G401.6 (cell line): ENCODE measurements at regions not wholly inside any gene's neighbourhood (a gene's known extent, or its start where the extent isn't known, plus 50 kb on each side); places are given as distances from the start of the nearest gene placed in this dataset.
"Not testable (repeated sequence)": the region's sequence is repeated elsewhere in the genome, so short reads cannot be mapped to it uniquely, and the experiment has no call there.

Experiments
- FAIRE-seq: peaks from 2 replicates; lab custom pipeline; 2012; peaks lifted over from hg19 to GRCh38; lab: Jason Lieb, UNC

DNA sequence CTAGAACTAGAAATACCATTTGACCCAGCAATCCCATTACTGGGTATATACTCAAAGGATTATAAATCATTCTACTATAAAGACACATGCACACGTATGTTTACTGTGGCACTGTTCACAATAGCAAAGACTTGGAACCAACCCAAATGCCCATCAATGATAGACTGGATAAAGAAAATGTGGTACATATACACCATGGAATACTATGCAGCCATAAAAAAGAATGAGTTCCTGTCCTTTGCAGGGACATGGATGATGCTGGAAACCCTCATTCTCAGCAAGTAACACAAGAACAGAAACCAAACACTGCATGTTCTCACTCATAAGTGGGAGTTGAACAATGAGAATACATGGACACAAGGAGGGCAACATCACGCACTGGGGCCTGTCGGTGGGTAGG is 550.3 kb upstream of the USP24 start:
- not testable (repeated sequence) for FAIRE-seq

DNA sequence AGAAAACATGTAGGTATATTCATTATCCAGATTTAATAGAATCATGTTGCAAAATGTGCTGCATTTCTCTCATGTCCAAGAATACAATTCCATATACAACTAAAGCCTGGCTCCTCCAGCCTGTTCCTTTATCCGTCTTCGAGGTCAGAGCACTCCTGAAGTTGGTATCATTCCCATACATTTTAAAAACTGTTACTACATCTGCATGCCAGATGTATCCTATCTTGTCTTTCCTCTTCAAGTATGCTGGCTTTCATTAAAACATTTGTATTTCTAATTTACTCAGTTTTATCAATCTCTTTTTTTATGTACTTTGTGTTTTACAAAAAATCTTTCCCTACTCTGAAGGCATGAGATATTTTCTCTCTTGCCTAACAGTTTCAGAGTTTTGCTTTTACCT is 536.6 kb upstream of the USP24 start:
- FAIRE-seq: no peak

GRCh38 chr1:55750628-55750995 is 535.4 kb upstream of the USP24 start:
- FAIRE-seq: no peak

DNA sequence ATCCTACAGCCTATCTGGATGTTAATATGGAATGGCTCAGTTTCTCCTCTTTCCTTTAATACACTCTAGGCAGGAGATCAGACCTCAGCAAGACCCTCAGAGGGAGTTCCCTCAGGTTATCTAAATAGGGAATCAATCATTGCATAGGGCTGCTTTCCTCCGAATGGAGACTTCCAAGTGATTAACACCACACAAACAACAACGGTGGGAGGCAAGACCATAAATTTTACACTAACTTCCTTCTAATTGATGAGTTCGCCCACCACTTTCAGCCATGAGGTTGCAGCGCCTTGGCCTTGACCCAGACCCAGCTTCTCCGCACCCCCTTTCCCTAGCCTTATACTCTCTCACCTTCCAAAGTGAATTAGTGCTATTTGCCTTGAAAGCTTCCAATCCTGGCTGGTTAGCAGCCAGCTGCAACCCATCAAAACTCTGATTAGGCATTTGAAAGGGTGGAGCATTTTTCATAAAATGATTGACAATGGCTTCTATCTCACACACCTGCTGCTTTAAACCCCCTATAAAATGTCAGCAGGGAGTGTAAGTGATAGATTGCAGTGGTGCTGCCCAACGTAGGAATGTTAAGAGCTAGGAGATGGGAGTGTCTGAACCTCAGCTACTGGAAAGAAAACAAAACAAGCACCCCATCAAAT is 534.9 kb upstream of the USP24 start:
- FAIRE-seq: no peak

DNA sequence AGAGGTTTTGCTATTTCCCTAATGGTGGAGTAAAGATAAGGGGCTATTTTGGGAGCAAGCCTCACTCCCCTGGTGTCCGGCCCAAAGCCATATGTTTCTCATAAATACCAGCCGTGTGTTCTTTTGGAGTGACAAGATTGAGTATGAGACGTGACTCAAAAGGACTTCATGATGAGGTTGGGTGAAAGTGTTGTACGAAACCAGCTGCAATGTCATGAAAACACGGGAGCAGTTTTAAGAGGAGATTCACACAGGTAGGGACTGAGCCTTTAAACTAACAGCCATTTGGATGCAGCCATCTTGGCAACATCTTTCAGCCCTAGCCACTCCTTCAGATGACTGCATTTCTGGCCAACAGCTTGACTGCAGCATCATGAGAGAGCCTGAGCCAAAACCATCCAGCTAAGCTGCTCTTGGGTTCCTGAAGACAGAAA is 532.3 kb upstream of the USP24 start:
- FAIRE-seq: no peak

DNA sequence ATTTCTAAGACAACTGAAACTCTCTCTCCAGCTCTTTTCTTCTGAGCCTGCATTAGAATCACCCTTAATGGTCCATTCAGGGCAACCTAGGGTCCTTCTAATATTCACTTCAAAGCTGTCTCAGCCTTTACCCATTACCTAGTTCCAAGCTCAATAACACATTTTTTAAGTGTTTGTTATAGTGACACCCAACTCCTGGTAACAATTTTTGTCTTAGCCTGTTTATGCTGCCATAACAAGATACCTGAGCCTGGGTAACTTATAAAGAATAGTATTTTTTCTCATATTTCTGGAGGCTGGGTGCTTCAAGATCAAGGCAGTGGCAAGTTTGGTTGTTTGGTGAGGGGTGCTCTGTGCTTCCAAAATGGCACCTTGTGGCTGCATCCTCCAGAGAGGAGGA is 531.5 kb upstream of the USP24 start:
- FAIRE-seq: no peak

DNA sequence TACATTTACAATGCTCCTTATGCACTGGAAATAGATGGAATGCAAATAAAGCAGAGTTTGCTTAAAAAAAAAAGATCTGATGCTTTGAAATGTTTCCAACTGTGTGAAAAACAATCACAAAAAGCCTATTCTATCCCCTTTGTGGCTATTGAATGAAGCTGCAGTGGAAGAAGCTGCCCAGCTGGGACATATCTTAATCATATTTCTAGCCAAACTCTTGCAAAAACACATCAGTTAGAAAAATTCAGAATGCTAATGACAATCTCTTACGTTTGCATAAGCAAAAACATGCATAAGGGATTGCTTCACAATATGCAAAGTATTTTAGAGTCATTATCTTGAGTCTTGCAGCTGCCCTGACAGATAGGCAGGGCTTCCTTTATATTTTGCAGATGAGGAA is 526.4 kb upstream of the USP24 start:
- FAIRE-seq: no peak

GRCh38 chr1:55735106-55735505 is 519.9 kb upstream of the USP24 start:
- FAIRE-seq: no peak

GRCh38 chr1:55726994-55727393 is 511.8 kb upstream of the USP24 start:
- FAIRE-seq: no peak

DNA sequence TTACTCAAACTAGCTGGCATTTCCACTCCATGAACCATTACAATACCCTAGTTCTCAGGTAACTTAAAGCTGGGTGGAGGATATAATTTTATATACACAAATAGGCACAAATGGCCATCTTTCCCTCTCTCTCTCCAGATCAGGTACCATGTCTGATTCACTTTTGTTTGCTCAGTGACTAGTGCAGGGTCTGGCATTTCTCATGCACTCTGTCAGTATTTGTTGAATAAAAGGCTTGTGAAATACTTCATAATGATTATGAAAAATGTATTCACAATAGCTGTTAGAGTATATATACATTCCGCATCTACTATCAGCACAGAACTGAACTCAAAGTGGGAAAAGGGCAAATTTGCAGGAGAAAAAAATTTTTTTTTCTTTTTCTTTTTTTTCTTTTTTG is 510.2 kb upstream of the USP24 start:
- no peak for FAIRE-seq

DNA sequence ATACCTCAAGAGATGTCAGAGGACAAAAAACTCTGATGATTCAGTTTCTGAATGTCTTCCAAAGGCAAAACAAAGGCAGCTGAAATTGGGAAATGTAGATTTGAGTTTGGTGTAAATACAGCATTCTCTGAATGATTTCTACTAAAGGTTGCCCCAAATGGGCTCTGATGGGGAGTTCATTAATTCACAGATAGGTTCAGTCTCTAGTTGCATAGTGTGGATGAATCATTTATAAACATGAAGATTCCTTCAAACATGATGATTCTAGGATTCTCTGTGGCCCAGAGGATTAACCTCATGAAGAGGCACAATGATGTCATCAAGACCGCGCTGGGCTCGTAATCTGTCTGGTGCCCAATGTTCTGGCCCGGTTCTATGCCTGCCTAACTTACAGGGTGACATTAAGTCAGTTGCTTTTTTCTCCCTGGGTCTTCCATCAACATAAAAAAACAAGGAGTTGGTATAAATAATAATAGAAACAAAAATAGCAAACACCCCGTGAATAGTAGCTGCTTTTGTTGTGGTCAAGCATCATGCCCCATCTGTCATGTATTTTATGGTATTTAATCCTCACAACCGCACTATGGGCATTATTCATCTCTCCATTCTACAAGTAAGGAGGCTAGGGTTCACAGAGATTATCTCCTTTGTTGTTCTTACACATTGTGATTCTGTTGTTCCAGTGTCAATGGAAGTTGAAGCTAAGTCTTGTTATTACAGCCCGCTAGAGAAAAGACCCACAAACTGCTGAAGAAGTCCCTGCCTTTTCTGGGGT is 509.6 kb upstream of the USP24 start:
- no peak for FAIRE-seq

GRCh38 chr1:55723001-55723400 is 507.8 kb upstream of the USP24 start:
- FAIRE-seq: no peak

DNA sequence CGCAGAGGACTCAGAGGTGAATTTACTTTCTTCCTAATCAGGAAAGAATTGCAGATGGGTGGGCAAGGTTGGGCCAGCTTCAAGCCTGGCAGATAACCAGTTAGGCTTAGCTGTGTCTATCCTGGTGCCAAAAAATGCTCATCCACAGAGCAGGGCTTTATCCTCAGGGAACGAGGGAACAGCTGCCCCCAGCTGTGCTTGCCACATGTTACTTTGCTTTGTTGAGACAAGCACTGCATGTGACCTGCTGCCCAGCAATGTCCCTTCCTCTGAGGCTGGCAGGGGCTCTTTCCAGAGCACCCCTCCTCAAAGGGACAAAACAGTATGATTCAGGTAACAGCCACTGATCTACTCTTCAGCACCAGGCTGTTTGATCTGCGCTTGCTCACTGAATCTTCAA is 505.1 kb upstream of the USP24 start:
- FAIRE-seq: no peak

- no peak for FAIRE-seq
These were observed 503.9 kb upstream of the USP24 start for GRCh38 chr1:55718758-55719671.

- FAIRE-seq: no peak
These were observed 501.9 kb upstream of the USP24 start for GRCh38 chr1:55717111-55717510.

GRCh38 chr1:55716610-55717009 is 501.4 kb upstream of the USP24 start:
- FAIRE-seq: no peak

DNA sequence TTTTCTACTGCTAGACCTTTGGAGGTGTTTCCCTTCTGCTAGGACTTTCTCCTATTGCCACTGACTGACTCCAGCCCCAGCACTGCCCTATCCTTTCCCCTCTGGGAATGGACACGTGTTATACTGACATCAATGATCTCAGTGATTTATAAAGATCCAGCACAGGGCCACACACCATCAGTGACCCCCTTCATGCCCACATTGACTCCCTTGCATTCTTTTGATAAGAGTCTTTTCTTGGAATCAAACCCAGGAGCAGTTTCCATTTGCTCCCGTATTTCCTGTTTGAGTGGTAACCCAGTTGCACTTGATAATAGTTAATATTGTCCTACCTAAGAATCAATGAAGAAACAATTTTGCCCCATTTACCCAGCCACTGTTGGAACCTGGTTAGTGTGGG is 501.0 kb upstream of the USP24 start:
- no peak for FAIRE-seq

DNA sequence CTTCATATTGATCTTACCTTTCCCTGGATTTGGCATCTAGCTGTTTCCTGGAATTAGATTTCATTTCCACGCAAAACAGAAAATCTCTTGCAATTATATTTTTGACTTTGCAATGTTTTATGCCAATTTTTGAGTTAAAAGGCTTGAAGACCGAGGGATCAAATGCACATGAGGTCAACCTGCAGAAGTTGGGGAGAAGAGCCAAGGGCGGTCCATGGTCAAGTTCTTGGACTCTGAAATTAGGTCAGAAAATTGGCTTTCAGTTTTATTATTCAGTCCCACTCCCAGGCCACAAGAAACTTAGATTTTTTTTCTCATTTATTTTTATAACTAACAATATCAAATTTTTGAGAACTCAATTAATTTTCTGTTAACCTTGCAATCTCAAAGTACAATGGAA is 499.1 kb upstream of the USP24 start:
- no peak for FAIRE-seq

GRCh38 chr1:55713516-55713915 is 498.4 kb upstream of the USP24 start:
- no peak for FAIRE-seq

DNA sequence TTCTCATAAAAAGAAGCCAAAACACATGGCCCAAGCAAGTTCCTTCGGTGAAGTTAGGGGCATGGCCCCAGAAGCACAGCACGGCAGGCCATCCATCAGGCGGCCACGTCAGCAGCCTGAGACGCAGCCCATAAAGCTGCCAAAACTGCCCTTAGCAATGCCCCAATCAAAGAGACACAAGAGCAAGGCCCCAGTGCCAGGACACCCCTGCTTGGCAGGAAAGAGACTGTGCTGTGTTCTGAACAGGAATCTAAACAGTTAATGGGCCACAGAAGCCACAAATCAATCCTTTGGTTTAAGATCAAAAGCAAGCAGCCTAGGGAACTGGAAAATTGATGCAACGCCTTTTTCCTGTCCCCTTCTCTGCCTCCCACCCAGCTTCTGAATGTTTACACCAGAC is 497.0 kb upstream of the USP24 start:
- FAIRE-seq: no peak

DNA sequence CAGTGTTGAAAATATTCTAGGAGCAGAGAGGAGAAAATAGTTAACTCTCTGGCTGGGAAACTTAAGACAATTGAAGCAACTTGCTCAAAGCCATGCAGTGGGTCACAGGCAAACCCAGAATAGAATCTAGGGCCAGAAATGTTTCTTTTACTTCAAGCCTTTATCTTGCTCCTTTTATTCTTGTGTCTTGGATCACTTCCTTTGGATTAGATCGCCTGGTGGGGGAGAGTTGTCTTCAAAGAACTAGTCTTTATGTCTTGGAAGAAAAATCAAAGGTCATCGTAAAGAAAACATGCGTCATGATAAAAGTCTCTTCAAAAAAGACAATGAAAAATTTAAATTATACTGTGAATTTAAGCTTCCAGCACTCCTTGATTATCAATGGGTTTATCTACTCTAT is 493.6 kb upstream of the USP24 start:
- FAIRE-seq: no peak

DNA sequence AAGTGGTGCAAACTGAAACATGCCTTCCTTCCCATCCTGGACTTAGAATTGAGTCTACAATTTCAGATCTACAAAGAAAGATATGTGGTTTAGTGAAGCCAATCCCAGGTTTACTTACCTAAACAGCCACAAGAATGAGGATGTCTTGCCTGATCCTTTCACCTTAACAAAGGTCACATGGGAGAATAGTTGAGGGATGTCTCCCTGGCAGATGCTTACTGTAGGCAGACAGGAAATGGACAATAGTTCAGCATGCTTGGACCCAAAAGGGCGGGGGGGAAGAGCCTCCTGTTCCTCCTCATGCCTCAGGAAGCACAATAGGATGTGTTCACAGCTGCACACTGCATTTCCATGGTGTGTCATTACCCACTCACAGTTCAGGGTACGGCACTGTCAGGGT is 492.7 kb upstream of the USP24 start:
- FAIRE-seq: no peak

- no peak for FAIRE-seq
These were observed 492.0 kb upstream of the USP24 start for GRCh38 chr1:55707196-55707595.
